Activated T-helper 1 cell treated with anti-CD3 and anti-CD28 coated beads, Interleukin-12 subunit alpha, Interleukin-12 subunit beta, Interleukin-2, Interleukin-4 antibody, amounts not matched to agents 30 ng/mL and 10 ng/mL and 1 ng/mL, durations not matched to agents 14 hours and 24 hours and 36 hours (primary cell): ENCODE measurements at regions not wholly inside any gene's neighbourhood (a gene's known extent, or its start where the extent isn't known, plus 50 kb on each side); places are given as distances from the start of the nearest gene placed in this dataset.

ENCODE experiments used
- DNase-seq: peaks from one replicate; pipeline ENCODE4 v3.0.0; 2021; ENCODE audit warnings: low spot score
- H3K27ac Mint-ChIP-seq: one replicate; pipeline ENCODE4 v1.8.0; 2021; ENCODE audit warnings: mild to moderate bottlenecking, mixed read lengths
- H3K27me3 Mint-ChIP-seq: one replicate; pipeline ENCODE4 v1.8.0; 2022; ENCODE audit warnings: mild to moderate bottlenecking, moderate library complexity, mixed read lengths; ENCODE audit not compliant: insufficient read depth
- H3K36me3 Mint-ChIP-seq: one replicate; pipeline ENCODE4 v1.8.0; 2021; ENCODE audit warnings: low read depth, mixed read lengths
- H3K4me1 Mint-ChIP-seq: one replicate; pipeline ENCODE4 v1.8.0; 2021; ENCODE audit warnings: low read depth, mixed read lengths
- H3K4me3 Mint-ChIP-seq: one replicate; pipeline ENCODE4 v1.8.0; 2021; ENCODE audit warnings: mild to moderate bottlenecking, moderate library complexity, mixed read lengths
- H3K9me3 Mint-ChIP-seq: one replicate; pipeline ENCODE4 v1.8.0; 2021; ENCODE audit warnings: mixed read lengths
- intact Hi-C: fragments of 100-400 bp; cut with micrococcal nuclease; formaldehyde crosslinking; loops from one replicate; pipeline ENCODE4 v1.15.1; 2024

DNA sequence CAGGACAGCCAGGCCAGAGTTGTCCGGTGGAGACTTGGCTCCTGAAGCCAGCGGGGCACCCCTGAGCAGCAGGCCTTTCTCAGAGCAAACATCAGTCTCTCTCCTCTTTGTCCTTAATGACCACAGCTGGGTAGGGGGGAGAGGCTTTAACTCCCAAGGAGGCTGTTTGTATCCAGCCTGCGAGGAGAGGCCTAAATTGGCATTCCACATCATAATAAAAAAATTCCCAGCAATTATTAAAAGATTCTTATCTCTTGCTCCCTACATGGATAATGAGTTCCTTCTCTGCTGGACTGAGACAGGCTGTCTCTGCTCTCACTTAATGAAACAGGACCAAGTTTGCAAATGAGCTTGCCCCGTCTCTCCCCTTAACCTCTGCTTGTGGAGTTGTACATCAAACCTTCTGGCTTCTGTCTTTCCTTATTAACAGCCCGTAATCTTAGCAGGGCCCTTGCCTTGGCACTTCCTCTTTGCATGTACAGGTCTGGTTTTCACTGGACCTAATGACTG is 838.2 kb downstream of the MAFB start:
- Mint-ChIP-seq H3K27me3 (peaks cover 2% of the 10 kb centered on the region), H3K36me3 (no peaks in the 10 kb centered on the region), H3K4me1 (no peaks in the 10 kb centered on the region), H3K4me3 (no peak overlapping the region), H3K9me3 (no peaks in the 10 kb centered on the region), H3K27ac (no peak overlapping the region)
- no peak for DNase-seq
- intact Hi-C loops, result no loop called here

DNA sequence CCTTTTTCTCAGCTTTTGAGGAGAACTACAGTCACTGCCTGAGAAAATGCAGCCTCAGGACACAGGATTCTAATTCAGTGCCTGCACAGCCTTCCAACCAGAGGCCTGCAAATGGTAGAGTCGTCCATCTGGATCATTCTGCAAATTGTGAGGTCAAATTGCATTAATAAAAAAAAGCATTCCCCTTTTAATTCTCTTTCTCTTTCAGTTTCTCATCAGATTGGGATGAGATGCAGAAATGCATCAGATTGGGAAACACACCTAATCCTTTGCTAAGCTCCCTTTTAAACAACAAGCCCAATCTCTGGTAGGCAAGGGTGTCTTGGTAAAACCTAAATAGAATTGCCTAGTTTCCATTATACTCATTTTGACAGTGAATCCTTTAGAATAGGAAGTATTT is 838.8 kb downstream of the MAFB start:
- Mint-ChIP-seq H3K4me3 (no peak overlapping the region), H3K4me1 (no peaks in the 10 kb centered on the region), H3K9me3 (no peaks in the 10 kb centered on the region), H3K27ac (no peak overlapping the region), H3K27me3 (peaks cover 2% of the 10 kb centered on the region), H3K36me3 (no peaks in the 10 kb centered on the region)
- intact Hi-C loops, result no loop called here
- DNase-seq, result no peak

DNA sequence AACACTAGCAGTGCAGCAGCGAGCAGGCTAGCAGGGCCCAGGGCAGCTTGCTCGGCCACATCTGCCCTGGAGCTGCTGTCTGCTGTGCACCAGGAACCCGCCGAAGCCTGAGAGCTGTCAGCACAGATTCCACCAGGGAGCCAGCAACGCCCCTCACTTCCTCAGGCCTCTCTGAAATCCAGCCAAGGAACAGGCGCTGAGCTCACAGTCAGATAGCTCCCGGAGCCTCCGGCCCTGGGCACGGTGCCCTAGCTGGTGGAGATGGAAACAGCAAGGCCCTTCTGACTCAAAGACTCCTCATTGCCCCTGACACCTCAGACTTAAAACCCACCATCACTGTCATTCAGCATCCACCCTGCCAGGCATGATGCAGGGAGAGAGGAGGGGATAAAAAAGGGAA is 839.4 kb downstream of the MAFB start:
- intact Hi-C loops, result no loop called here
- Mint-ChIP-seq H3K4me1 (no peaks in the 10 kb centered on the region), H3K9me3 (no peaks in the 10 kb centered on the region), H3K4me3 (no peak overlapping the region), H3K36me3 (no peaks in the 10 kb centered on the region), H3K27me3 (peaks cover 2% of the 10 kb centered on the region), H3K27ac (no peak overlapping the region)
- no peak for DNase-seq

DNA sequence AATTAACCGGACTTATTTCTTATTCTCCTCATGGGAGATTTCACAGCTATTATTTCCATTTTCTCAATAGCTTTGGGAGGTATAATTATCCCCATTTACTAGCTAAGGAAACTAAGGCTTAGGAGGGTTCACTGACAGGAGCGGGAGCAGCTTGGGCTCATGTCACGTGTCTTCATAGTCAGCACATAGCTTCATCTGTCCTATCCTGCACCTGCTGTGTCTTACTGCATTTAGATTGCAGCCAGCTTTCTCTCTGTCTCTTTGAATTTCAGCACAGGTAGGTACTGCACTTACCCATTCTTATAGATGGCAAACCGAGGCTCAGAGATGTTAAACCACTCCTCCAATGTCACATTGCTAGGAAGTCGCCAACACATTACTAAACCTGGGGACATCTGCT is 839.9 kb downstream of the MAFB start:
- intact Hi-C loops, result no loop called here
- H3K4me3 Mint-ChIP-seq, result no peak overlapping the region
- H3K36me3 Mint-ChIP-seq, result no peaks in the 10 kb centered on the region
- DNase-seq, result no peak
- no peak overlapping the region for H3K27ac Mint-ChIP-seq
- H3K27me3 Mint-ChIP-seq, result peaks cover 2% of the 10 kb centered on the region
- H3K9me3 Mint-ChIP-seq, result no peaks in the 10 kb centered on the region
- H3K4me1 Mint-ChIP-seq, result no peaks in the 10 kb centered on the region

DNA sequence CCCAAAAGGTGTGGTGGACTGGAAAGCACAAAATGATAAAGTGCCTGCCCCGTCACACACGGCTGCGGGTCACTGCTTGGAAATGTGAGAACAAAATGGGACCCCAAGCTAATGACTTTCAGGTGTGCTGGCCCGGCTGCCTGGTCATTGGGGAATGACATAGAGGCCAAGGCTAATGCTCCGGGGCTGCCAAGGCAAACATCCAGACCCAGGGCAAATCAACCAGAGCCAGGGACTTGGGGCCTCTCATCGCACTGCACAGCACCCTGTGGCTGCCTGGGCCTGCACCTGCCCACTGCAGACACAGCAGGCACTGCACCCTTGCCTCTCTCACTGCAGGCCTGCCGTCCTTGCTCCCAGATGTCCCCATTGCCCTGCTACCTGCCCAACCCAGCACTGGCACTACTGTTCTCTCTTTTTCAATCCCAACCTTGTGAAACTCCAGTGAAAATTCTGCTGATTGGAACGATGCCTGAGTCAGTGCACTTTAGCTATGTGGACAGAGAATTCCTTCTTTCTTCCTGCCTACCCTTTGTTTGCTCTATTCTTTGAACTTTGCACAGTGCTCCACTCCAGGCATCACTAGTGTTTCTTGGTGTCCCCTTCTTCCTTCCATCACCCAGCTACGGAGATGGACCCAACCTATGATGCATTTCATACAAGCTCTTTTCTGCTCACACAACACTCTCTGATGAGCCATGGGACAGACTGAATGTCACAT is 849.5 kb downstream of the MAFB start:
- no peaks in the 10 kb centered on the region for H3K27me3 Mint-ChIP-seq
- no peaks in the 10 kb centered on the region for H3K36me3 Mint-ChIP-seq
- no peak overlapping the region for H3K4me3 Mint-ChIP-seq
- intact Hi-C loops, result no loop called here
- H3K4me1 Mint-ChIP-seq, result no peaks in the 10 kb centered on the region
- no peak for DNase-seq
- no peak overlapping the region for H3K27ac Mint-ChIP-seq
- H3K9me3 Mint-ChIP-seq, result no peaks in the 10 kb centered on the region

DNA sequence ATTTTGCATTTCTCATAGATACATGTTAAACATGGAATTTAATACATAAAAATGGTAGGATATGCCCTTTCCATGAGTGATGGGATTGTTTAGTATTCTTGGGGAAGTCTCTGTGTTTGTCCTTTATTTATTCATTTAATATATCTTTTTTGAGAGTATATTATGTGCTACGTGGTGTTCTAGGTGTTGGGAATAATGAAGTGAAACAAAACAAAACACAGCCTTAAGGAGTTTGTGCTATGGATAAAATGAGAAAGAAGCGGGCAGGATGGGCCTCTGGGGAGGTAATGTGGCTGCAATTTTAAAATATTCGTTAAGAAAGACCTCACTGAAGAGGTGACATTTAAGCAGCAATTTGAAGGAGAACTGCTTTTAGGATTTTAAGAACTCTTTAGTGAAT is 851.5 kb downstream of the MAFB start:
- intact Hi-C loops, result no loop called here
- Mint-ChIP-seq H3K4me3 (no peak overlapping the region), H3K27ac (no peak overlapping the region), H3K4me1 (no peaks in the 10 kb centered on the region), H3K36me3 (no peaks in the 10 kb centered on the region), H3K9me3 (no peaks in the 10 kb centered on the region), H3K27me3 (no peaks in the 10 kb centered on the region)
- DNase-seq, result no peak

DNA sequence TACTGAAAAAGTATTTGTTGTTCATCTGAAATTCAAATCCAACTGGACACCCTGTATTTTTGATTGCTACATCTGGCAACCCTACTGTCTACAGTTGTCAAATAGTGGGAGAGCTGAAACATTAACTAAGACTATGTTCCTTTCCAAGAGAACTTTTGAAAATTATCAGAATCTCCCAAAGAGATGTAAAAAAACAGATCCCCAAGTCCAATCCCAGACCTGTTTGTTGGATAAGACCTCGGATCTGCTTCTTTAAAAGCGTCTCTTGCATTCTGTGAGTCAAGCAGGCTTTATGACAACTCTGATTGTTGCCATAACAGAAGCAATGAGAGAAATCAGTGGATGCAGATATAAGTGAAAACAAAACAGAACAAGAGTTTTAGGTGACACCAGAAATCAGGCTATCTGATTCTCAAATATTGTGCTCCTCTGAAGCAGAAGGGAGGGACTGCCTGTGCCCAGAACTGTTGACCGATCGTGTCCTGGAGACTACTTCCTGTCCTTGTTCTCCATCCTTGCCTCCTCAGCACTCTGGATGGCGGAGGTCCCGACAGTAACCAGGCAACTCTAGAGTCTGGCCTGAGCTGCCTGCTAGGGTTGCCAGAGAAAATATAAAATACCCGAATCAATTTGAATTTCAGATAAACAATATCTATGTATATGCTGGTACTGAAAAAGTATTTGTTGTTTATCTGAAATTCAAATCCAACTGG is 853.8 kb downstream of the MAFB start:
- Mint-ChIP-seq H3K36me3 (no peaks in the 10 kb centered on the region), H3K27ac (no peak overlapping the region), H3K27me3 (no peaks in the 10 kb centered on the region), H3K4me1 (no peaks in the 10 kb centered on the region), H3K4me3 (no peak overlapping the region), H3K9me3 (no peaks in the 10 kb centered on the region)
- intact Hi-C loops, result no loop called here
- no peak for DNase-seq

DNA sequence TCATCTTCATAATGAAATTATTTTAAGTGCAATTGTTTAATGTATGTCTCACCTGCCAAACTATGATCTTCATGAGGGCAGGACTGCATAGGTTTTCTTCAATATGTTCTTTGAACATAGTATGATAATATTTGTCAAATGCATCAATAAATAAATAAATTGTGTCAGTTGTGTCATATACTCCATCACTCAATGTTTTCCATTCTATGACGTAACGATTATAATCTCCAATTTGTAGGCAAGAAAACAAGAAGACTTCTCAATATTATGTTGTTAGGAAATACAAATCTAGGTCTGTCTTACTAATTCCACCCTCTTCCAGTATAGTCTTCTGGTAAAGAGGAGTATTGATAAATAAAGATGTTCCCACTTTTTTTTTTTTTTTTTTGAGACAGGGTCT is 858.1 kb downstream of the MAFB start:
- H3K36me3 Mint-ChIP-seq, result no peaks in the 10 kb centered on the region
- intact Hi-C loops, result no loop called here
- H3K4me1 Mint-ChIP-seq, result no peaks in the 10 kb centered on the region
- no peaks in the 10 kb centered on the region for H3K27me3 Mint-ChIP-seq
- H3K4me3 Mint-ChIP-seq, result no peak overlapping the region
- H3K9me3 Mint-ChIP-seq, result no peaks in the 10 kb centered on the region
- H3K27ac Mint-ChIP-seq, result no peak overlapping the region
- no peak for DNase-seq

DNA sequence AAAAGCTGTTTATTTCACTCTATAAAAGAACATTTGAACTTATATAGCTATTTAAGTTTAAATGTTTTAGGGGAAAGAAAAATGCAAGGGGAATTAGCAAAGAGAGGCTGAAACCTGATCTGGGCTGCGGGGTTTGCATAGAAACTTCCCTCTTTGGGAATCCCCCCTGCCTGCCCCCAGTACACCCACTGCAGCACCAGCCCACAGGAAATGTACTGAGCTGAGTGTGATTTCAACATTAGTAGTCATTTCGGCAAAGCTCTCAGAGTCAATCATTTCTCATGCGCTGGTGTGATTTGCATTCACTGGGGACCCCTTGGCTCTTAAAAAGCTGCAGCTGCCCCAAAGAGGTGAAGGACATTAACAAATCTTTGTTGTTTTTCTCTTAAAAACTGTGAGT is 859.4 kb downstream of the MAFB start:
- intact Hi-C loops, result no loop called here
- DNase-seq, result no peak
- H3K27ac Mint-ChIP-seq, result no peak overlapping the region
- H3K27me3 Mint-ChIP-seq, result no peaks in the 10 kb centered on the region
- no peaks in the 10 kb centered on the region for H3K4me1 Mint-ChIP-seq
- H3K4me3 Mint-ChIP-seq, result no peak overlapping the region
- H3K9me3 Mint-ChIP-seq, result no peaks in the 10 kb centered on the region
- no peaks in the 10 kb centered on the region for H3K36me3 Mint-ChIP-seq

DNA sequence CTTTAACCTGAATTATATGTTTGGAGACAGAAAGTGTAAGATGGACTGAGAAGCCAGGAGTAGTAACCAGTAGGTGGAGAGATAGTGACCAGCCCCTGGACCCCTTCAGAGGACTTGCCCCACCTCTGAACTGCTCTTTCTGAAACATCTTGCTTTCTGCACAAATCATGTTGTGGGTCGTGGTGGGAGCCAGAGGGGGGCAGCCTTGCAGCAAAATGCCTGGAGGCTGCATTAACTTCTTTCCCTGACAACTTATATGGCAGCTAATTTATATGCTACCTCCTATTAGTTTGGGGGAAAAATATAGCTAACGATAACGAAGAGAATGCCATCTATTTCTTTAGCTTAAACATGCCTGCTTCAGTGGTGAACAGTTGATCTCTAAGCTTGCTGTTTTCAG is 859.8 kb downstream of the MAFB start:
- Mint-ChIP-seq H3K27me3 (no peaks in the 10 kb centered on the region), H3K36me3 (no peaks in the 10 kb centered on the region), H3K4me3 (no peak overlapping the region), H3K9me3 (no peaks in the 10 kb centered on the region), H3K27ac (no peak overlapping the region), H3K4me1 (no peaks in the 10 kb centered on the region)
- intact Hi-C loops, result no loop called here
- no peak for DNase-seq

DNA sequence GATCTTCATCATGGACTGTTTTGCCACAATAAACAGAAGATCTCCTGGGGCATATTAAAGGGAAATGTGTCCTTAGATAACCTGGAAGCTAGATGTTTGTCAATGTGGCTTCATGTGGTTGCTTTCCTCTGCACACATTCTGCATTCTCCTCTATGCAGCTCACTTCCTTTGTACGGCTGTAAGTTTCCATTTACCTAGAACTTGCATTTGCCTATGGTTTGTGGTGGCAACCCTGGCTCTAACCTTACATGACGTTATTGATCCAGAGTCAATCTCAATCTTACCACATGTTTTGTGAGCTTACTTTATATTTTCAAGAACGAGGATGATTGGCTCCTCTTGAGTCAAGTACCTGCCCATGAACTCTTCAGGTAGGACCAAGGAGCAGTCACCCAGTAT is 863.1 kb downstream of the MAFB start:
- no peak for DNase-seq
- Mint-ChIP-seq H3K36me3 (no peaks in the 10 kb centered on the region), H3K9me3 (no peaks in the 10 kb centered on the region), H3K4me1 (no peaks in the 10 kb centered on the region), H3K27ac (no peak overlapping the region), H3K27me3 (no peaks in the 10 kb centered on the region), H3K4me3 (no peak overlapping the region)
- intact Hi-C loops, result no loop called here

DNA sequence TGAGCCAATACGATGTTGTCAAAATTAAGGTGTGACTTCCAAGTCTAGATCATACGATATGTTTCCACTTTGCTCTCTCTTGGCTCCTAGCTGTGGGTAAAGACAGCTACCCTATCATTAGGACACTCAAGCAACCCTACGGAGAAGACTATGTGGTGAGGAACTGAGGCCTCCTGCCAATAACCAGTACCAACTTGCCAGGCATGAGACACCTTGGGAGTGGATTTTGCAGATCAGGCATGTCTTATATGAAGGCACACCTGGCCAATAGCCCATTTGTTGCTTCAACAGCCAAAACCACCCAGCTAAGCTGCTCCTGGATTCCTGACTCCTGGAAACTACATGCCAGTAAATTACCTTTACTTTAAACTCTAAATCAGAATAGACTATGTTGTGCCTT is 863.4 kb downstream of the DHX35 start:
- no peaks in the 10 kb centered on the region for H3K9me3 Mint-ChIP-seq
- no peaks in the 10 kb centered on the region for H3K36me3 Mint-ChIP-seq
- H3K27me3 Mint-ChIP-seq, result no peaks in the 10 kb centered on the region
- H3K27ac Mint-ChIP-seq, result no peak overlapping the region
- H3K4me3 Mint-ChIP-seq, result no peak overlapping the region
- intact Hi-C loops, result no loop called here
- no peaks in the 10 kb centered on the region for H3K4me1 Mint-ChIP-seq
- no peak for DNase-seq

DNA sequence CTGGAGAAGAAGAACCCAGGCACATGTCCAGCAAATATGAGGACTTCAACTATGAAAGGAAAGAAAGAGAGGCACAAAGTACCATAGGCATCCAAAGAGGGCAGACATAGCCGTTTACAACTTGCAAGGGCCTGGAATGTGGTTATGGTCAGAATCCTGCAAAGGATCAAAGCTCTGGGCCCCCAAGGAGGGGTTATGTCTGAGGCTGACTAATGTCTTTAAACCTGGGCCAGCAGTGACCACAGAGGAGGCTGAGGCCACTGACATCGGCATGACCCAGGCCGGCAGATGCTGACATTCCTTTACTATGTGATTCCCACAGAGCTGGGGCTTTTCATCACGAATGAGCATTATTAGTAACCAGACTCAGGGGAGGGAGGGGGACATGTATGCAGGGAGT is 861.1 kb downstream of the DHX35 start:
- Mint-ChIP-seq H3K27ac (no peak overlapping the region), H3K27me3 (no peaks in the 10 kb centered on the region), H3K9me3 (no peaks in the 10 kb centered on the region), H3K4me1 (no peaks in the 10 kb centered on the region), H3K4me3 (no peak overlapping the region), H3K36me3 (no peaks in the 10 kb centered on the region)
- intact Hi-C loops, result no loop called here
- no peak for DNase-seq
